VCaP (cell line): ENCODE measurements at regions not wholly inside any gene's neighbourhood (a gene's known extent, or its start where the extent isn't known, plus 50 kb on each side); places are given as distances from the start of the nearest gene placed in this dataset.
A peak's percentile ranks its signal among the peaks of the same experiment; 100 is the strongest.

ENCODE experiments used
- H3K27ac ChIP-seq: fragments of 450-650 bp; 2 replicates; pipeline ENCODE4 v1.5.1; 2017
- TF ChIP-seq, protein P1 (sequence below): fragments of 450-650 bp; conservative IDR thresholded peaks from 2 replicates; pipeline ENCODE4 v1.5.1; 2017; ENCODE audit warnings: mild to moderate bottlenecking, moderate library complexity

DNA sequence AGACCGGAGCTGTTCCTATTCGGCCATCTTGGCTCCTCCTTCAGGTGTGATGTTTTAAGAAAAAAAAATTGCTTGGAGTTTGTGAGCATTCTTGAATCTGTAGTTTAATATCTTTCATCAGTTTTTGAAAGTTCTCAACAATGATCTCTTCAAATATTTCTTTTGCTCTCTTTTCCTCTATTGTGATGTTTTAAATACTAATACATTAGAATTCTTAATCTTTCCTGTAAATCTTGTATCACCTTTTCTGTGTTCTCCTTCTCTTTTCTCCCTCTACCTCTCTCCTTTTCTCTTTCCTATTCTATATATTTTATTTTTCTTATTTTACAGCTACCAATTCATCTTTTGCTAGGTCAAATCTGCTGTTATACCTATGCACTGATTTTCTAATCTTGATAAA lies 212.3 kb downstream of the RPS12 start:
- TF ChIP-seq, protein P1, sequence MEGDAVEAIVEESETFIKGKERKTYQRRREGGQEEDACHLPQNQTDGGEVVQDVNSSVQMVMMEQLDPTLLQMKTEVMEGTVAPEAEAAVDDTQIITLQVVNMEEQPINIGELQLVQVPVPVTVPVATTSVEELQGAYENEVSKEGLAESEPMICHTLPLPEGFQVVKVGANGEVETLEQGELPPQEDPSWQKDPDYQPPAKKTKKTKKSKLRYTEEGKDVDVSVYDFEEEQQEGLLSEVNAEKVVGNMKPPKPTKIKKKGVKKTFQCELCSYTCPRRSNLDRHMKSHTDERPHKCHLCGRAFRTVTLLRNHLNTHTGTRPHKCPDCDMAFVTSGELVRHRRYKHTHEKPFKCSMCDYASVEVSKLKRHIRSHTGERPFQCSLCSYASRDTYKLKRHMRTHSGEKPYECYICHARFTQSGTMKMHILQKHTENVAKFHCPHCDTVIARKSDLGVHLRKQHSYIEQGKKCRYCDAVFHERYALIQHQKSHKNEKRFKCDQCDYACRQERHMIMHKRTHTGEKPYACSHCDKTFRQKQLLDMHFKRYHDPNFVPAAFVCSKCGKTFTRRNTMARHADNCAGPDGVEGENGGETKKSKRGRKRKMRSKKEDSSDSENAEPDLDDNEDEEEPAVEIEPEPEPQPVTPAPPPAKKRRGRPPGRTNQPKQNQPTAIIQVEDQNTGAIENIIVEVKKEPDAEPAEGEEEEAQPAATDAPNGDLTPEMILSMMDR: no peak
- H3K27ac ChIP-seq: no peak overlapping the region

GRCh38 chr6:133033263-133033662 lies 207.9 kb upstream of the EYA4 start:
- TF ChIP-seq, protein P1: no peak
- no peak overlapping the region for H3K27ac ChIP-seq

DNA sequence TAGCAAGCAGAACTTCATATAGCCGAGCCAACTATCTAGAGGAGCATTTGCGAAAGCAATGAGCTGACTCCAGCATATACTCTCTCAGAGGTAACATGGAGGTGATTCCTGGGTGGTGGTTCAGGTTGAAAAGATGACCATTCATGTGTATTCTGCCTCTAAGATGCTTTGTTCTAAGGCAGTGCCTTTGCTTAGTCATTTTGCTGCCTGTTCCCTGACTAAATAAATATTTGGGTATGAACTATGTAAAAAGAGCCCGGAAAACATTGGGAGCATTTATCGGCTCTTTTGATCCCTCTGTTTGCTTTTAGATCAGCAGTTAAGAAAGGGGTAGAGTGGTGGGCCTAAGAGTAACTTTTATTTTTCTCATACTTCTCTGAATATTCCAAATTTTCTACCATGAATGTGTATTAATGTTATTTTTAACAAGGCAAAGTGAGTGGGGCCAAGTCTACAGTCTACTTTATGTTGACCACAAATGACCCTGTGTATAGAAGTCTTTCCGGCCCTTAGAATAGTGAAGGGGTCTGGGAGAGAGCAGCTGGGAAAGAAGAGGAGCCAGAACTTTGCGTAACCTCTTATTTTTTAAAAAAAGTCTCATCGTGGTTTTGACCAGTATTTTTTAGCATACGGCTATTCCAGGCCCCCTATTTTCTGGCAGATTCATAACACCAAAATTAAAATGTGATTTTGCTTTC lies 206.5 kb upstream of the EYA4 start:
- H3K27ac ChIP-seq: no peak overlapping the region
- TF ChIP-seq, protein P1: no peak

DNA sequence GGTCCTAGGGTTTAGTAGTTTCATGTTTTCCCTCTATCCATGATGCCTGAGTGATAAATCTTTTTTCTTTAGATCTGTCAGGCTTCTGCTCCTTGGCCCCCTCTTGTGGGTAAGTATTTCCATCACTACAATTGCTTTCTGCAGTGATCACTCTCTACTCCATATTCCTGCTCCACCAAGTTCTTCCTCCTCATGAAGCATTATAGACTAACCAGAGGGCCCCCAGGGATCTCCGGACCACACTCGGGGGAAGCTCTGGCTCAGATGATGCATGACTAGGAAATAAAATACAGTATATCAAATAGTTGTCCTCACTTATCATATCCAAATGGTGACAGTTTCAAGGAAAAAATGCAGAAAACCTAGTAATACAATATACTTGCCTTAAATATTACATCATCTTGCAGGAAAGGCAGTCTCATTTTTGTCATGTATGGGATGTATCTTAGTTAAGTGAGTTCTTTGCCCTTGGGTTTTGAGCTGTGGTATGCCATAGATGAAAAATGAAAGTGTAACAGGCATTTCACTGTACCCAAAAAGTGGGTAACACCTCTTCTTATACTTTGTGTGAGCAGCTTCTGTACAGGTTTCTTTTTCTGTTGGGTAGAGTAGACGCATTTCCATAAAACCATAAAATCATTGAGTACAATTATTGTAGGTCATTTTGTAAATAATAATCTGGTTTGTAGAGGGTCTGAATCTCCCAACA lies 200.9 kb upstream of the EYA4 start:
- TF ChIP-seq, protein P1: peak; percentile 82
- no peak overlapping the region for H3K27ac ChIP-seq

GRCh38 chr6:133040803-133041419 lies 200.2 kb upstream of the EYA4 start:
- H3K27ac ChIP-seq: no peak overlapping the region
- TF ChIP-seq, protein P1: no peak

- TF ChIP-seq, protein P1: no peak
- H3K27ac ChIP-seq: no peak overlapping the region
These were observed 198.5 kb upstream of the EYA4 start for GRCh38 chr6:133042550-133043120.

GRCh38 chr6:133046576-133046975 lies 194.6 kb upstream of the EYA4 start:
- TF ChIP-seq, protein P1: no peak

More at GRCh38 chr6:133046576-133046975, 194.6 kb upstream of the EYA4 start:
- no peak overlapping the region for H3K27ac ChIP-seq
